ENCODE measurements at regions not wholly inside any gene's neighbourhood (a gene's known extent, or its start where the extent isn't known, plus 50 kb on each side); places are given as distances from the start of the nearest gene placed in this dataset.

GRCh38 chr9:134215699-134216448, 51.5 kb upstream of the RNU6ATAC start:
- no peak for TF ChIP-seq CTCF (IDR thresholded peaks at IDR 0.05)
- no peak for TF ChIP-seq POLR2A (IDR thresholded peaks at IDR 0.05)
